OCI-LY3 (cell line): ENCODE measurements at regions not wholly inside any gene's neighbourhood (a gene's known extent, or its start where the extent isn't known, plus 50 kb on each side); places are given as distances from the start of the nearest gene placed in this dataset.

Experiments used
- EZH2phosphoT487 ChIP-seq: fragments of 200-600 bp; shearing (Covaris generic); IDR thresholded peaks from 2 replicates; pipeline ENCODE4 v1.6.1; 2018; ENCODE audit warnings: antibody characterized with exemption, mixed run types, low read depth
- TF ChIP-seq, protein P1 (sequence below): fragments of 200-600, 300-600 bp; sonication (generic); IDR thresholded peaks from 2 replicates; pipeline ENCODE4 v1.5.1; 2014; ENCODE audit warnings: antibody characterized with exemption, low read length, low read depth

DNA sequence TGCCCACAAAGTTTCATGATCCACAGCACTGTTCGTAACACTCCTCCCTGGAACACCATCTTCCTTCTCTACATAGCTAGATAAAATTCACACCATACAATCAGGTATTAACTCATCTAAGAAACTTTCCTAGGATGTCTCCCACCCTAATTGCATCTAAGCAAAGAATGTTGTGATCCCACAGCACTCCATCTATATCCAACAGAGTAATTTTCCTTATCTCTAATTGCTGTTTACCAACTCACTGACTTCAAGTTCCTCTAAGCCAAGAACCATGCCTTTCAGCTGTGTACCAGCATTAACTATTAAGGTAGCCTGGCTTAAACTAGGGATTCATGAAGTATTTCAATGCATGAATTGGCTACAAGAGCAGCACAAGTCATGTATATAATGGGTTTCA lies 114.2 kb downstream of the SIPA1L2 start:
- TF ChIP-seq, protein P1, sequence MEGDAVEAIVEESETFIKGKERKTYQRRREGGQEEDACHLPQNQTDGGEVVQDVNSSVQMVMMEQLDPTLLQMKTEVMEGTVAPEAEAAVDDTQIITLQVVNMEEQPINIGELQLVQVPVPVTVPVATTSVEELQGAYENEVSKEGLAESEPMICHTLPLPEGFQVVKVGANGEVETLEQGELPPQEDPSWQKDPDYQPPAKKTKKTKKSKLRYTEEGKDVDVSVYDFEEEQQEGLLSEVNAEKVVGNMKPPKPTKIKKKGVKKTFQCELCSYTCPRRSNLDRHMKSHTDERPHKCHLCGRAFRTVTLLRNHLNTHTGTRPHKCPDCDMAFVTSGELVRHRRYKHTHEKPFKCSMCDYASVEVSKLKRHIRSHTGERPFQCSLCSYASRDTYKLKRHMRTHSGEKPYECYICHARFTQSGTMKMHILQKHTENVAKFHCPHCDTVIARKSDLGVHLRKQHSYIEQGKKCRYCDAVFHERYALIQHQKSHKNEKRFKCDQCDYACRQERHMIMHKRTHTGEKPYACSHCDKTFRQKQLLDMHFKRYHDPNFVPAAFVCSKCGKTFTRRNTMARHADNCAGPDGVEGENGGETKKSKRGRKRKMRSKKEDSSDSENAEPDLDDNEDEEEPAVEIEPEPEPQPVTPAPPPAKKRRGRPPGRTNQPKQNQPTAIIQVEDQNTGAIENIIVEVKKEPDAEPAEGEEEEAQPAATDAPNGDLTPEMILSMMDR = no peak
- no peak for TF ChIP-seq EZH2phosphoT487
